ENCODE measurements at regions not wholly inside any gene's neighbourhood (a gene's known extent, or its start where the extent isn't known, plus 50 kb on each side); places are given as distances from the start of the nearest gene placed in this dataset.

- TF ChIP-seq POLR2A (IDR thresholded peaks at IDR 0.05; ENCODE audit: low read depth, low read length) (no peak), POLR2AphosphoS5 (IDR thresholded peaks at IDR 0.05; ENCODE audit: low read depth, low read length) (no peak)
Measured at GRCh38 chr3:13138833-13139145, 65.6 kb upstream of the IQSEC1 start.
